ENCODE measurements at regions not wholly inside any gene's neighbourhood (a gene's known extent, or its start where the extent isn't known, plus 50 kb on each side); places are given as distances from the start of the nearest gene placed in this dataset.
"Not testable (repeated sequence)": the region's sequence is repeated elsewhere in the genome, so short reads cannot be mapped to it uniquely, and the experiment has no call there.

DNA sequence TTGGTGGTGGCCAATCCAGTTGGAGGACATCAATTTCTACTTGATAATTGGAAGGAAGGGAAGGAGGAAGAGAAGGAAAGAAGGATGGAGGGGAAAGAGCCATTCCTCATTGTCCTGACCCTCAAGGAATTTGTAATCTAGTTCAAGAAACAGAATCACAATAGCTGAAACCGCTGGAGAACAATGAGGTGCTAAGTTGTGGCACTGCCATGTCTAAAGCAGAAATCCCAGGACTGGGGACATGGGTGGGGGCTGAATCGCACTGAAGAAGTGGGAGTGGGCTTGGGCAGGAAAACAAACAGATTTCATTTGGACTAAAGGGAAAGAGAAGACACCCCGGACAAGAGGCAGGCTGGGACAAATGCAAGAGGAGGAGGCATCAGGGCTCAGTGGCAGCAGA, 183.6 kb downstream of the UACA start:
- Histone ChIP-seq H3K9me3 (ENCODE audit: control insufficient read depth, insufficient read depth, low read length) (no peaks in the 10 kb centered on the region), H3K27ac (ENCODE audit: low read depth, low read length) (no peak overlapping the region), H3K27me3 (ENCODE audit: control insufficient read depth, insufficient read depth, low read length) (peaks cover 2% of the 10 kb centered on the region), H3K4me3 (ENCODE audit: low read depth, low read length) (no peak overlapping the region)
- no peak for DNase-seq (ENCODE audit: low read depth, low spot score)
- TF ChIP-seq, protein P1, sequence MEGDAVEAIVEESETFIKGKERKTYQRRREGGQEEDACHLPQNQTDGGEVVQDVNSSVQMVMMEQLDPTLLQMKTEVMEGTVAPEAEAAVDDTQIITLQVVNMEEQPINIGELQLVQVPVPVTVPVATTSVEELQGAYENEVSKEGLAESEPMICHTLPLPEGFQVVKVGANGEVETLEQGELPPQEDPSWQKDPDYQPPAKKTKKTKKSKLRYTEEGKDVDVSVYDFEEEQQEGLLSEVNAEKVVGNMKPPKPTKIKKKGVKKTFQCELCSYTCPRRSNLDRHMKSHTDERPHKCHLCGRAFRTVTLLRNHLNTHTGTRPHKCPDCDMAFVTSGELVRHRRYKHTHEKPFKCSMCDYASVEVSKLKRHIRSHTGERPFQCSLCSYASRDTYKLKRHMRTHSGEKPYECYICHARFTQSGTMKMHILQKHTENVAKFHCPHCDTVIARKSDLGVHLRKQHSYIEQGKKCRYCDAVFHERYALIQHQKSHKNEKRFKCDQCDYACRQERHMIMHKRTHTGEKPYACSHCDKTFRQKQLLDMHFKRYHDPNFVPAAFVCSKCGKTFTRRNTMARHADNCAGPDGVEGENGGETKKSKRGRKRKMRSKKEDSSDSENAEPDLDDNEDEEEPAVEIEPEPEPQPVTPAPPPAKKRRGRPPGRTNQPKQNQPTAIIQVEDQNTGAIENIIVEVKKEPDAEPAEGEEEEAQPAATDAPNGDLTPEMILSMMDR (IDR thresholded peaks at IDR 0.05; ENCODE audit: low read depth, low read length): no peak
- ChIA-PET POLR2A (no interaction called here), CTCF (interaction anchor here (2.2 kb wide), 1 partner anchor 11 kb away, joined by 6 read pairs; no protein-coding TSS in a partner anchor)

- ChIA-PET CTCF (interaction anchor here (2.2 kb wide), 1 partner anchor 9 kb away, joined by 6 read pairs; no protein-coding TSS in a partner anchor), POLR2A (no interaction called here)
- TF ChIP-seq, protein P1 (IDR thresholded peaks at IDR 0.05; ENCODE audit: low read depth, low read length): no peak
- DNase-seq (ENCODE audit: low read depth, low spot score): no peak
- Histone ChIP-seq H3K27me3 (ENCODE audit: control insufficient read depth, insufficient read depth, low read length) (peaks cover 8% of the 10 kb centered on the region), H3K4me3 (ENCODE audit: low read depth, low read length) (no peak overlapping the region), H3K27ac (ENCODE audit: low read depth, low read length) (no peak overlapping the region), H3K9me3 (ENCODE audit: control insufficient read depth, insufficient read depth, low read length) (no peaks in the 10 kb centered on the region)
These were observed 185.2 kb downstream of the UACA start for GRCh38 chr15:70578196-70578595.

GRCh38 chr15:70576696-70577095, 186.7 kb downstream of the UACA start:
- no peak for DNase-seq (ENCODE audit: low read depth, low spot score)
- Histone ChIP-seq H3K9me3 (ENCODE audit: control insufficient read depth, insufficient read depth, low read length) (no peaks in the 10 kb centered on the region), H3K4me3 (ENCODE audit: low read depth, low read length) (no peak overlapping the region), H3K27ac (ENCODE audit: low read depth, low read length) (no peak overlapping the region), H3K27me3 (ENCODE audit: control insufficient read depth, insufficient read depth, low read length) (peaks cover 8% of the 10 kb centered on the region)
- POLR2A ChIA-PET: no interaction called here
- TF ChIP-seq, protein P1 (IDR thresholded peaks at IDR 0.05; ENCODE audit: low read depth, low read length): no peak
- CTCF ChIA-PET: interaction anchor here (1.8 kb wide), 1 partner anchor 11 kb away, joined by 7 read pairs; no protein-coding TSS in a partner anchor

DNA sequence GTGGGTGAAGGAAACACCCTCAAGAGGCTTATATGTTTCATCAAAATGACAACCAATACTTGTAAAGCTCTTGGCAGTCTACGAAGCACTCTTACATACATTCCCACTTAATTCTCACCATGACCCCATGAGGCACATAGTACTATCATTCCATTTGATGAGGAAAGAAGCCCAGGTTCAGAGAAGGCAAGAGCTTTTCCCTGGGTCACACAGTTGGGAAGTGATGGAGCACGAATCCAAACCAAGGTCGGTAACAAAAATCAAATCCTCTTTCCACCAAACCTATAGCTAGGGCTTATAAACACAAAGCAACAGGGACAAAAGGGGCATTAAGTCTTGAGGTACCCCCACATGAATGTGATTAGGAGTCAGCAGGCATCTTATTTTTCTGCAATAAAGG, 187.1 kb downstream of the UACA start:
- POLR2A ChIA-PET: no interaction called here
- DNase-seq (ENCODE audit: low read depth, low spot score): no peak
- TF ChIP-seq, protein P1 (IDR thresholded peaks at IDR 0.05; ENCODE audit: low read depth, low read length): no peak
- Histone ChIP-seq H3K4me3 (ENCODE audit: low read depth, low read length) (no peak overlapping the region), H3K9me3 (ENCODE audit: control insufficient read depth, insufficient read depth, low read length) (no peaks in the 10 kb centered on the region), H3K27ac (ENCODE audit: low read depth, low read length) (no peak overlapping the region), H3K27me3 (ENCODE audit: control insufficient read depth, insufficient read depth, low read length) (peaks cover 8% of the 10 kb centered on the region)
- CTCF ChIA-PET: interaction anchor here (1.8 kb wide), 1 partner anchor 10 kb away, joined by 7 read pairs; no protein-coding TSS in a partner anchor

- ChIA-PET POLR2A (no interaction called here), CTCF (interaction anchor here (1.8 kb wide), 1 partner anchor 10 kb away, joined by 7 read pairs; no protein-coding TSS in a partner anchor)
- H3K27ac ChIP-seq (ENCODE audit: low read depth, low read length): no peak overlapping the region
- H3K27me3 ChIP-seq (ENCODE audit: control insufficient read depth, insufficient read depth, low read length): peaks cover 8% of the 10 kb centered on the region
- H3K4me3 ChIP-seq (ENCODE audit: low read depth, low read length): no peak overlapping the region
- no peaks in the 10 kb centered on the region for H3K9me3 ChIP-seq (ENCODE audit: control insufficient read depth, insufficient read depth, low read length)
- TF ChIP-seq, protein P1 (IDR thresholded peaks at IDR 0.05; ENCODE audit: low read depth, low read length): no peak
- no peak for DNase-seq (ENCODE audit: low read depth, low spot score)
These were observed 187.8 kb downstream of the UACA start for GRCh38 chr15:70575231-70576226.

DNA sequence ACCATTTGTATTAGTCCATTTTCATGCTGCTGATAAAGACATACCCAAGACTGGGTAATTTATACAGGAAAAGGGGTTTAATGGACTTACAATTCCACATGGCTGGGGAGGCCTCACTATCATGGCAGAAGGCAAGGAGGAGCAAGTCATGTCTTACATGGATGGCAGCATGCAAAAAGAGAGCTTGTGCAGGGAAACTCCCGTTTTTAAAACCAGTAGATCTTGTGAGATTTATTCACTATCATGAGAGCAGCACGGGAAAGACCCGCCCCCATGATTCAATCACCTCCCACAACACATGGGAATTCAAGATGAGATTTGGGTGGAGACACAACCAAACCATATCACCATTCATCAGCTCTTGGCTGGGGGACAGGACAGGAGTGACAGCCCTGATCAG, 189.0 kb downstream of the UACA start:
- not testable (repeated sequence) for H3K27me3 ChIP-seq (ENCODE audit: control insufficient read depth, insufficient read depth, low read length)

More for the DNA sequence above, 189.0 kb downstream of the UACA start:
- H3K9me3 ChIP-seq (ENCODE audit: control insufficient read depth, insufficient read depth, low read length); POLR2A ChIA-PET; DNase-seq (ENCODE audit: low read depth, low spot score); H3K4me3 ChIP-seq (ENCODE audit: low read depth, low read length); CTCF ChIA-PET; H3K27ac ChIP-seq (ENCODE audit: low read depth, low read length): not testable (repeated sequence)

Measured in AG04450 (cell line).